ENCODE measurements at regions not wholly inside any gene's neighbourhood (a gene's known extent, or its start where the extent isn't known, plus 50 kb on each side); places are given as distances from the start of the nearest gene placed in this dataset.

DNA sequence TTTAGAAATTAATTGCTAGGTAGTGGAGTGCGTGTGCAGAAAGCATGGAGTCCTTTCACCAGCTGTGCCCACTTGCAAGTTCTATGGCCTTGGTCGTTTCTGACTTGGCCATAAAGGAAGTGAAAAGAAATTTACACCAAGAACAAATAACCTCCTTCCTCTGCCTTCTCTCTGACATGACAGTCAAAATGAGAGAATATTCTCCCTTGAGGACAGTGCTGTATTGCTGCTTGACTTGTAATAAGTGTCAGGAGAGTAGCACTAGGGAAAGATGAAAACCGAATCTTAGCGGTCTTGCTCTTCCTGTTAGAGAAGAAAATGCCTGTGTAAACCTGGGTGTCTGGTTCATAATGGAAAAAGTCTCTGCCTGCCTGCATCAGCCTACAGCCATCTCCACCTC, 333.1 kb upstream of the RAG2 start:
- no peak for DNase-seq

DNA sequence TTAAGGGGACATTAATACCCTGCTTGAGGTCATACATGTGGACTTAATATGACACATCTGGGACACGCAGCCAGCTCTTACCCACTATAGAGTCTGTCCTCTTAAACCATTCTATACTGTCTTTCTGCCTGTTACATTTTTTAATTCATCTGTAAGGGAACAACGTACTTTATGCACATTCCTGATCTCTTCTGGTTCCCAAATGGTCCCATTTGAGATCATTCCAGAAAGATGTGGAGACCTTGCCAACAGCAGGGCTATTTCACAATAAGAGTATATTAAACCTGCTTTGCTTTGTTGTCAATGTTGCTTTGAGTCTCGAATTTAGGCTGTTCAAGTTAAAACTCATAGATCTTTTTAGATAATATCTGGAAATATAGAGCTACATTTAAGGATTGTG, 332.2 kb upstream of the RAG2 start:
- DNase-seq: no peak

- no peak for DNase-seq
These were observed 331.4 kb upstream of the RAG2 start for GRCh38 chr11:36929401-36929800.

DNA sequence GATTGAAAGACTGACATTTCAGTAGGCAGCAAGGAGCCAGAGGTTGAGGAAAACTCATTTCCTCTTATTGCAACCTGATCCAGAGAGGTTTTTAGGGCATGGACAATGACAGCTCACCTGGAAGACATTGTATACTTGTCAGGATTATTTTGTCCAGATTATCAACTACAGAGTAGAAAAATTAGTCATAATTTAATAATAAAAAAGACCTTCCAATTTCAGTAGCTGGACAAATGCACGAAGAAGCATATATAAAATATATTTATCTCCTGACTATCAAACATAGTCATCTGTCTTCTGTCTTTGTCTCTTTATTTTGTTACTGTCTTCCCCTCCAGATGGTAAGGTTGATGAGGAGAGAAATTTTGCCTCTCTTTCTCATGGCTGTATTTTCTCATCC, 330.6 kb upstream of the RAG2 start:
- DNase-seq: no peak

- DNase-seq: no peak
These were observed 301.8 kb upstream of the RAG2 start for GRCh38 chr11:36899800-36900199.

DNA sequence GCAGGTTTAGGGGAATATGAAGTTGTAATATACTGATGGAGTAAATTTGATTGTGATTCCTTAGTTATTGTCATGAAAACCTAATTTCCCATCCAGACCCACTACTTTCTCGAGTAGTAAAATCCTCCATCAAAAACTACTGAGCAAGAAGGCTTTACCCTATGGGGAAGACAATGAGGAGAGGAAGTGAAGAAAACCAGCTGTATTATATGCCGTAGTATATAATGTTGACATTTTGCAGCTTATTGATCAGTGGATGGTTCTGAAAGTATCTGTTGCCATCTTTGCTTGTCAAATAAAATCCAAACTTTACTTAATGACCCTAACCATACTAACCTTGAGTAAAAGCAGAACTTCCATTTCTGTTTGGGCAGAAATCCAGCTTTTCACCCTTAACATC, 292.8 kb upstream of the RAG2 start:
- DNase-seq: no peak

GRCh38 chr11:36890121-36890679, 292.2 kb upstream of the RAG2 start:
- DNase-seq: no peak

DNA sequence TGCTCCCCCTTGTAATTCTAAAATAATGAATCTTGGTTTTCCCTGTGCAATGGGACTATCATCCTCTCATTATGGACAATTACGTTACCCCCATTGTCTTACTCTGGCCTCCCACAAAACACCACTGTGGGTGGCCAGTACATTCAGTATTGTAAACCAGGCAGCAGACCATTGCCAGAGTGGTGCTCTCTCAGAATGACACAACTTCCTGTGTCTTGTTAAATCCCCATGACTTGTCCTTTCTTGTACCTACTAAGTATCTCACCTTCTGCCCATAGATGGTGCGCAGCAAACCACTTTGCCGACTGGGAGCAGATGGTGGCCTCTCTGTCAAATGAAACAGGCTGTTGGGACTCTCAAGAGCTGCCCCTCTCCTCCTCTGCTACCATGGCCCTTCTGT, 287.1 kb upstream of the RAG2 start:
- DNase-seq: no peak

DNA sequence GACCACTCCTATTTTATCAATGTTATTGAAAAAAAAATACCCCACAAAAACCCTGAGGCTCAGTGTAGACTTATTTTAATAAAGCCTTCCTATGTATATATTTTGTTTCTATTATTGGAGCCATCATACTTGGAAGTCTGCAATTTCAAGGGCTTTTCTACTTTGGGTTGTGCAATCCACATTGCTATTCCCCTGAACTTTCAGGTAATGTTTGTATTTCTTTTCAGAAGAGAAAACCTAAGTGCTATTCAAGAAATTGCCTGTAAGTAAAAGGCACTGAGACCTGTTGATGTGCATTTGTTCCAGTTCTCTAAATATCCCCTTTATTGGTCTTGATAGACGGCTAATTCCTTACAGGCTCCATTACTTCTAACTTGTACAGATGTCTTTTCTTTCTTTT, 280.7 kb upstream of the RAG2 start:
- no peak for DNase-seq

DNA sequence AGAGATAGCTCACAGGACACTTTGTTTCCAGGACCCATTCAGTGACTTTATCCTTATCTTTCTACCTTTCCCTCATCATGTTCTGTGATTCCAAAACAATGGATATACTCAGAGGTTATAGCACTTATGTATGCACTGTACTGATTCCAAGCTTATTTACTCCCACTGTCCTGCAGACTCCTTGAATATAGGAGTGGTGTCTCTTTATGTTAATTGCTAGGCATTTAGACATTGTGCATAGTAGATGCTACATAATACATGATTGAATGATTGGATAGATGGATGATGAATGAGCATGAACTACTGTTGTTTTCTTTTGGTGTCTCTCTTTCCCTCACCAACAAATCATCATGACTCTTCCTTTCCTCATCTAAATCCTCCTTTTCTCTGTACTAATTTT, 279.1 kb upstream of the RAG2 start:
- no peak for DNase-seq

DNA sequence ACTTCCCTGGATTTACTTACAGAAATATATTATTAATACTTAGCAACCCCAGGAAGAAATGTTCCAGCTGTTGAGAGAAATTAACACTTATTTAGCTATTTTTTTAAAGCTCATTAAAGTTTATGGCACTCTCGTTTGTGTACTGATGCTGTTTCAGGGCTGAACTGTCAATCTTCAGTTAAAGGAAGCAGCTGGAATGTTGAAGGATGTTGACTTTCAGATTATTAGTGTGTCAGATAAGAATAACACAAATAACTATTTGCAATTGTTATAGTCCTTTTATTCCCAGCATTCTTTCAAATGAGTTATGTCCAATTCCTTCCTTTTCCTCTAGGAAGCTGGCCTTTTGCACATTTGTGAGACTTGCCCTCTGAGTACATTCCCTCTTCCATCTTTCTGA, 278.2 kb upstream of the RAG2 start:
- no peak for DNase-seq

- DNase-seq: no peak
These were observed 276.3 kb upstream of the RAG2 start for GRCh38 chr11:36874291-36874690.

GRCh38 chr11:36870361-36870760, 272.3 kb upstream of the RAG2 start:
- DNase-seq: no peak

DNA sequence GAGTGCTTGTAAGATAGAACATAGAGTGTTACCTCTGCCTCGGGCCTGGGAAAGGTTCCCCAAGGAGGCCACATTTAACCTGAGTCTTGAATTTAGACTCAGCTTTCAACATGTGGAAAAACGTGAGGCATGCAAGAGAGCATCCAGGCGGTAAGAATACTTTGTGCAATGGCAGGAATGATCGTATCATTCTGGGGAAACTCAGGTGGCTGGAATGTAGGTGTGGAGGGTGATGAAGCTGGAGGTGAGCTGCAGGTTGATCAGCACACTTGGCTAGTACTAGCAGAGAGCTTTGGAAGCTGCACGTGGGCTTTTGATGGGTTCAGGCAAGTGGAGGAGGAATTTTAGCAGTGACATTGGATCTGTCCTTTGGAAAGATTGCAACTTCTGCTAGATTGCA, 270.3 kb upstream of the RAG2 start:
- no peak for DNase-seq

DNA sequence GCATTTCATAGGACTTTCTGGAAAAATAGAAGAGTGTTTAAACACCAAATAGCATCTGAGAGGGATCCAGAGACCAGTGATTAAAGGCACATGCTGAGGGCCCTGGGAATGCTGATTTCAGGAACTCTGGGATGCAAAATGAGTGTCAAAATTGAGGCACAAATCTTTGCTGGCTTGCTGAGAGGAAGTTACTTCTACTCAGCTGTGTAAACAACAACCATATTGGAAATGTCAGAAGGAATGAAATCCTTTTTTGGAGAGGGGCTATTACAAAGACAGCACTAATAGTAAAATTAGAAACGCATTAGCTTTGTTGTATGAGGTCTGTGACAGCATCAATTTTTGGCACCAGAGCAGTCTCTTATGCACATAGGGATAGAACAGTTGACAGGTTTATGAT, 267.8 kb upstream of the RAG2 start:
- no peak for DNase-seq

GRCh38 chr11:36854875-36855274, 256.8 kb upstream of the RAG2 start:
- DNase-seq: no peak

DNA sequence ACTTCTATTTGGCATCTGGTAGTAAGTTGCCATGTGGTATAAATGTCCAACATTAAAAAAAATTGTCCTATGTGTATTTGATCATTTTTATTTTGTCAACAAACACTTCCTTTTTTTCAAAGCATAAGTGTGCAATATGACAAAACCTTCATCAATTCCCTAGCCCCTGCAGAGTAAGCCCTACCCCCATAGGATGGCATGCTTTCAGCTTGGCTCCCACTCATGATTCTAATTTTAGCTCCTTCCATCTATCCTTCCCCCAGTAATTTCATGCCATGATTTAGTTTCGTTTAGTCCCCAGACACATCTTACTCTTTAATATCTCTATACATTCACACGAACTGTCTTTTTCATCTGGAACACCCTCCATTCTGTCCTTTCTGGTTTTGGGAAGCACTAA, 250.6 kb upstream of the RAG2 start:
- DNase-seq: no peak

DNA sequence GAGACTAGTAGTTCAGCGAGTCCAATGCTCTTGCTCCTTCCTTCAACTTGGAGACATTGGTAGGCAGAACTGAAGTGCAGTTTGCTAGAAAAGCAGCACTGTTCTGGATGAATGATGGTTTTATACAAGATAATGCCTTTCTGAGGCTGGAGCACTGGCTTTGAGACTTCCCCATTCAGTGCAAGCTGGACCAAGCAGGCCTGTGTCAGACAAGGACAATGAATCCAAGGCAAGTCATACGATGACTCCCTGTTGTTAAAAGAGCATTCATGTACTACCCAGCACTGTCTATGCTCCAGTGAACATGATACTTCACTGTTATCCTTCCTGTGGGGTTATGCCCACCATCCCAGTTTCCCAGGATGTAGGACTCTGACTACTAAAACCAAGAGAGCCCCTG, 242.3 kb upstream of the RAG2 start:
- no peak for DNase-seq

- DNase-seq: no peak
These were observed 239.9 kb upstream of the RAG2 start for GRCh38 chr11:36837831-36838437.

DNA sequence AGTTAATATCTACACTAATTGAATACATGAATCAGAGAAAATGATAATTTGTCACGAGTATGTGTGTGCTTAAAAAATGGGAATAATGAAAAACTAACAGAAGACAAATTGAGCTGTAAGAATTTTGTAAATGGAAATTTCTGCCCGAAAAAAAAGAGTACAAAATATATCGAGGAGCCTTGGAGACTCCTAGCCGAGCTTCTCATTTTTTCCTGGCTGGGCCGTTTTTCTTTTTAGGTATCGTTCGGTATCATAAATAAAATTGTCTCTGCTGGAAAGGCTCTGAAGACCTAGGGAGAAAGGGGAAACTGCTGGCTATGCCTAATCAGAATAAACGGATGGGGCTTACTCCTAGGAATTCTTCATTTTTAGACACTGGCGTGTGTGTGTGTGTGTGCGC, 227.2 kb upstream of the RAG2 start:
- no peak for DNase-seq

DNA sequence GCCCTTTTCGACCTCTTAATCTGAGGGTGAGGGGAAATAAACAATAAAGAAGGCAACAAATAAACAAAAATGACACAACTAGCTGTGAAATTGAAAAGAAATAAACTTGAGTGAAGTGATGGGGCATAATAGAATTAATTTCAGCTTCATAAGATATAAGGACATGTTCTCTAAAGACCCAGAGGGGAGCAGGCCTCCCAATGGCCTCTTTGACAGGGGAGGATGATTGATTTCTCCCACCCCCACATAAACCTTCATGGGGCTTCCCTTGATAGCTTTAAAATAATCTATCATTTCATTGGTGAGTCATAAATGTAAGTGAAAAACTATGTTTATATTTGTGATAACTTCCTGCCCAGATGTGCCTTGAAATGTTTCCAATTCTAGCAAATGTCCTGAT, 226.3 kb upstream of the RAG2 start:
- no peak for DNase-seq

DNA sequence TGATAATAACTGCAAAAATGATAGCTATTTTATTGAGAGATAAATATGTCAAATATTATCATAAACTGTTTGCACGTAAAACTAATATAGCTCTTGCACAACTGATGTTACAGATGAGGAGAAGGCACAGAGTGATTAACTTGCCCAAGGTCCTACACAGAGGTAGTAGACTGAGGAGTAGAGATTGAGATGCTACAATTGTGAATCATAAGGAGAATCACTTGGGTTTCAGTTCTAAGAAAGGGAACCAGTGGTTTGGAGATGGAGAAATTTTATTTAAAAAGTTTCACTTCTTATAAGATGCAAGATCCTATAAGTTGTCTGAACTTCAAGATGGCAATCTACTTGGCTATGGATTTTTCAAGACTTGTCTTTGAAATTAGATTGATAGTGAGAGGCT, 224.8 kb upstream of the RAG2 start:
- DNase-seq: no peak

DNA sequence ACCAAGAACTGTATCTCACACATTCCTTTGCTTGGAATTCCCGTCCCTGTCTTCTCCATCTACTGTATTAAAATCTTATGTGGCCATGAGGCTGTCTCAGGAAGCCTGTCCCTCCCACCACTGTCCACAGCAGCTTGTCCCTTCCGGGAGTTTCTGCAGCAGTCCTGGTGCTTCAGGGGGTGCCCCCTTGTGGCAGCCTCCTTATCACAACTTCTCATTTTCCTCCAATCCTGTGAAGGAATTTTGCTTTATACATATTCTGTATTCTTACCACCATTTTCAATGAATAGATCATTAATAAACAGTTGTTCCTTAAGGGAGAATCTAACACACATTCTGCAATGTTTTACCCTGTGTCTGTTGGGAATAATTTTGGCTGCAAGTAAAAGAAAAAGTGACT, 220.4 kb upstream of the RAG2 start:
- no peak for DNase-seq

DNA sequence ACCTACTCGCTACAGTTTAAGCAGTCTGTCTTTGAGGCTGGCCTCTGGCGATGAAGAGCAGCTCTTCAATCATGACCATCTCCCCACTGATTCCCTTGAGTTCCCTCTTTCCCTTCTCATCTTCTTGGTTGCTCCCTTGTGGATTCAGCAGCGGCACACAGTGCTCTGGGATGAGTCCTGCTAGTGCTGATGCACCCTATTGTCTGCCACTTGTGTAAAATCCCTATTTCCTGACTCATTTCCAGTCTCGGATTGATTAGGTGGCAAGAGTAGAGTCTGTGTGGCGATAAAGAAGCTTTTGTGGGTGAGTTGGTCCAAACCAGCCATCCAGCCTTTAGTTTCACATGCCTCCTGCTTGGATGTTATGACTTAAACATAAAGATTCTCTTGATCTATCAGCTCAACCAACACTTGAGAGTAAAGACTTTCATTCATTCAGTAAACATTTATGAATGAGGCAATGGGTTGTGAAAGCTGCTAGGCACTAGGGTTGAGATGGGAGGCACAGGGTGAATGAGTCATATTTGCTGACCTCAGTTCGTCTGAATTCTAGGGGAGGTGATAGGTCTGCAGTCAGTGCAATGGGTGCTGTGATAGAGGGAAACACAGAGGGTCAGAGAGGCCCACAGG, 219.4 kb upstream of the RAG2 start:
- DNase-seq: no peak

DNA sequence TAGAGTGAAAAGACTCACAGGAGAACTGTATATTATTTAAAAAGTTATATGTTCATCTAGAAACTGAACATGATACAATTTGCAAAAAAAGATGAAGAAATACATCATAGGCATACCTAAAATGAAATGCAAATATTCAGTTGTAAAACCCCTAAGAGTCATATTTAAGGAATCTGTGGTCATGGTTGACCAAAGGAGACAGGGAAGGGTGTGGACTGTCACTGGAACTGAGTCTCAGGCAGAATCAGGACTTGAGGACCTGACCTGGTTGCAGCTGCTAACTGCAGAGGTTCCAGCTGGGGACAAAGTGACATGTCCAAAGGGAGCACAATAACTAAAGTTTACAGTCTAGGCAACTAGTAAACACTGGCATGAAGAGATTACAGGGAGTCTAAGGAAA, 211.3 kb upstream of the RAG2 start:
- DNase-seq: no peak
